IMR-90 (cell line): ENCODE measurements at regions not wholly inside any gene's neighbourhood (a gene's known extent, or its start where the extent isn't known, plus 50 kb on each side); places are given as distances from the start of the nearest gene placed in this dataset.

Experiments
- ATAC-seq: fragments of 200-7000 bp; cut with Tn5 transposase; 2 replicates; pipeline ENCODE4 v1.9.1; 2020; ENCODE audit warnings: low read depth, mild to moderate bottlenecking, moderate library complexity
- BruUV-seq: library from RNA; stranded (reverse); fragments of 400-500 nt; replicated peaks from 2 replicates; lab custom pipeline; 2021; lab: Mats Ljungman, UMichigan
- CTCF ChIA-PET: fragments of 300-600 bp; formaldehyde crosslinking; extraction: SDS; loops from one replicate; lab custom pipeline; 2021; ENCODE audit warnings: antibody characterized with exemption; lab: Yijun Ruan, JAX
- POLR2A ChIA-PET: fragments of 300-600 bp; sonication (Branson Sonifier 250); formaldehyde crosslinking; loops from one replicate; lab custom pipeline; 2022; ENCODE audit warnings: antibody characterized with exemption; ENCODE audit not compliant: unreplicated experiment; lab: Charles Lee
- DNase-seq: peaks from one replicate; pipeline ENCODE4 v3.0.0; 2013
- H2AFZ ChIP-seq: replicated peaks from 2 replicates; pipeline ENCODE3; 2013; ENCODE audit warnings: low read length, mild to moderate bottlenecking; ENCODE audit not compliant: poor library complexity
- H2AK5ac ChIP-seq: 2 replicates; pipeline ENCODE4 v1.6.1; 2013; ENCODE audit warnings: low read depth, low read length, inconsistent platforms
- H2AK9ac ChIP-seq: replicated peaks from 2 replicates; pipeline ENCODE3; 2013; ENCODE audit warnings: mild to moderate bottlenecking, low read depth, low read length, moderate library complexity; ENCODE audit not compliant: poor library complexity
- H2BK120ac ChIP-seq: 2 replicates; pipeline ENCODE4 v1.6.1; 2013; ENCODE audit warnings: low read depth, low read length, inconsistent platforms
- H2BK15ac ChIP-seq: 3 replicates; pipeline ENCODE4 v1.6.1; 2013; ENCODE audit warnings: low read depth, low read length, inconsistent platforms
- H2BK20ac ChIP-seq: 2 replicates; pipeline ENCODE4 v1.6.1; 2013; ENCODE audit warnings: low read depth, mild to moderate bottlenecking, inconsistent platforms, low read length, moderate library complexity
- H2BK5ac ChIP-seq: 2 replicates; pipeline ENCODE4 v1.6.1; 2013; ENCODE audit warnings: mild to moderate bottlenecking, low read depth, low read length, inconsistent platforms; ENCODE audit not compliant: poor library complexity, severe bottlenecking
- H3K14ac ChIP-seq: replicated peaks from 2 replicates; pipeline ENCODE4 v1.6.1; 2013; ENCODE audit warnings: low read depth, low read length, inconsistent platforms
- H3K18ac ChIP-seq: 2 replicates; pipeline ENCODE4 v1.6.1; 2013; ENCODE audit warnings: low read depth, low read length, control low read depth
- H3K23ac ChIP-seq: 2 replicates; pipeline ENCODE4 v1.6.1; 2013; ENCODE audit warnings: low read depth, low read length, inconsistent platforms
- H3K27ac ChIP-seq: 2 replicates; pipeline ENCODE4 v1.5.1; 2013; ENCODE audit warnings: mild to moderate bottlenecking, control low read depth, low read length; ENCODE audit not compliant: insufficient read depth
- H3K27me3 ChIP-seq: 2 replicates; pipeline ENCODE4 v1.6.1; 2013; ENCODE audit warnings: low read length; ENCODE audit not compliant: control insufficient read depth, insufficient read depth
- H3K36me3 ChIP-seq: 2 replicates; pipeline ENCODE4 v1.6.1; 2013; ENCODE audit warnings: low read length, mixed read lengths; ENCODE audit not compliant: control insufficient read depth, insufficient read depth
- H3K4ac ChIP-seq: 2 replicates; pipeline ENCODE4 v1.6.1; 2013; ENCODE audit warnings: low read depth, low read length, inconsistent platforms
- H3K4me1 ChIP-seq: 2 replicates; pipeline ENCODE4 v1.6.1; 2013; ENCODE audit warnings: low read length, mixed read lengths; ENCODE audit not compliant: control insufficient read depth, insufficient read depth
- H3K4me2 ChIP-seq: 2 replicates; pipeline ENCODE4 v1.6.1; 2013; ENCODE audit warnings: low read depth, mild to moderate bottlenecking, control low read depth, low read length, moderate library complexity
- H3K4me3 ChIP-seq: 2 replicates; pipeline ENCODE4 v1.5.1; 2013; ENCODE audit warnings: low read depth, mild to moderate bottlenecking, control low read depth, low read length, moderate library complexity; ENCODE audit not compliant: insufficient read depth
- H3K56ac ChIP-seq: 2 replicates; pipeline ENCODE4 v1.6.1; 2013; ENCODE audit warnings: low read length, inconsistent platforms; ENCODE audit not compliant: insufficient read depth; ENCODE audit errors: extremely low read depth
- H3K79me1 ChIP-seq, 2 experiments: 2 replicates each; pipeline ENCODE4 v1.6.1; 2013; ENCODE audit warnings: low read length in 2 of 2, inconsistent platforms in 1 of 2, low read depth in 1 of 2
- H3K9ac ChIP-seq: 2 replicates; pipeline ENCODE4 v1.6.1; 2013; ENCODE audit warnings: low read depth, low read length, control low read depth
- H3K9me1 ChIP-seq: 2 replicates; pipeline ENCODE4 v1.6.1; 2013; ENCODE audit warnings: low read length, inconsistent platforms; ENCODE audit not compliant: insufficient read depth
- H3K9me3 ChIP-seq: 2 replicates; pipeline ENCODE4 v1.6.1; 2013; ENCODE audit warnings: low read length; ENCODE audit not compliant: control insufficient read depth, insufficient read depth
- H4K20me1 ChIP-seq: 2 replicates; pipeline ENCODE4 v1.6.1; 2013; ENCODE audit warnings: low read length, inconsistent platforms; ENCODE audit not compliant: insufficient read depth
- H4K5ac ChIP-seq: 2 replicates; pipeline ENCODE4 v1.6.1; 2013; ENCODE audit warnings: mild to moderate bottlenecking, low read depth, low read length, control low read depth
- H4K8ac ChIP-seq, 2 experiments: 2 replicates each; pipeline ENCODE4 v1.6.1; 2013; ENCODE audit warnings: low read depth in 2 of 2, low read length in 2 of 2, control low read depth in 1 of 2, inconsistent platforms in 1 of 2
- H4K91ac ChIP-seq: 2 replicates; pipeline ENCODE4 v1.6.1; 2013; ENCODE audit warnings: low read depth, low read length, inconsistent platforms; ENCODE audit not compliant: insufficient read depth
- BHLHE40 ChIP-seq: fragments of 150-350 bp; IDR thresholded peaks from 2 replicates; pipeline ENCODE4 v1.6.1; 2016; ENCODE audit warnings: mild to moderate bottlenecking, low read depth, low read length
- CEBPB ChIP-seq: IDR thresholded peaks from 2 replicates; pipeline ENCODE4 v1.6.1; 2012; ENCODE audit warnings: low read depth, low read length, improper control_type of control experiment
- CHD1 ChIP-seq: IDR thresholded peaks from 2 replicates; pipeline ENCODE4 v1.6.1; 2012; ENCODE audit warnings: low read depth, low read length, improper control_type of control experiment
- FOS ChIP-seq: fragments of 150-350 bp; IDR thresholded peaks from 2 replicates; pipeline ENCODE4 v1.6.1; 2016; ENCODE audit warnings: low read depth, low read length
- MAFK ChIP-seq: IDR thresholded peaks from 2 replicates; pipeline ENCODE4 v1.6.1; 2012; ENCODE audit warnings: low read depth, low read length, improper control_type of control experiment
- MAZ ChIP-seq: IDR thresholded peaks from 2 replicates; pipeline ENCODE4 v1.6.1; 2012; ENCODE audit warnings: low read depth, mild to moderate bottlenecking, low read length, improper control_type of control experiment, moderate library complexity, borderline replicate concordance
- MXI1 ChIP-seq: IDR thresholded peaks from 2 replicates; pipeline ENCODE4 v1.6.1; 2012; ENCODE audit warnings: low read depth, mild to moderate bottlenecking, low read length, moderate library complexity, borderline replicate concordance
- NFE2L2 ChIP-seq: fragments of 150-350 bp; IDR thresholded peaks from 2 replicates; pipeline ENCODE4 v1.6.1; 2016; ENCODE audit warnings: low read depth, mild to moderate bottlenecking, low read length
- POLR2A ChIP-seq: IDR thresholded peaks from 2 replicates; pipeline ENCODE4 v1.6.1; 2012; ENCODE audit warnings: mild to moderate bottlenecking, low read depth, low read length
- RAD21 ChIP-seq: IDR thresholded peaks from 2 replicates; pipeline ENCODE4 v1.6.1; 2012; ENCODE audit warnings: low read length, improper control_type of control experiment
- RCOR1 ChIP-seq: IDR thresholded peaks from 2 replicates; pipeline ENCODE4 v1.6.1; 2012; ENCODE audit warnings: mild to moderate bottlenecking, low read length, improper control_type of control experiment; ENCODE audit not compliant: insufficient replicate concordance
- SMC3 ChIP-seq: fragments of 150-350 bp; IDR thresholded peaks from 2 replicates; pipeline ENCODE4 v1.6.1; 2016; ENCODE audit warnings: low read depth, mild to moderate bottlenecking, antibody characterized with exemption, low read length, moderate library complexity
- USF2 ChIP-seq: fragments of 150-350 bp; IDR thresholded peaks from 2 replicates; pipeline ENCODE4 v1.6.1; 2017; ENCODE audit warnings: mild to moderate bottlenecking, antibody characterized with exemption, low read length, low read depth
- dilution Hi-C: fragments of 300-500 bp; cut with HindIII; formaldehyde crosslinking; loops from one replicate; pipeline ENCODE4 v1.14.3; 2018; ENCODE audit warnings: low sequenced_read_pairs; ENCODE audit not compliant: unreplicated experiment
- in situ Hi-C: fragments of 300-500 bp; cut with MboI; formaldehyde crosslinking; loops from 3 replicates; pipeline ENCODE4 v1.14.3; 2019; ENCODE audit warnings: low sequenced_read_pairs, inconsistent platforms, mixed read lengths
- intact Hi-C: fragments of 100-400 bp; cut with micrococcal nuclease; formaldehyde crosslinking; loops from 2 replicates; pipeline ENCODE4 v1.10.0; 2022
- TF ChIP-seq, protein P1 (sequence below): conservative IDR thresholded peaks from 2 replicates; pipeline ENCODE4 v1.5.1; 2012; ENCODE audit warnings: mild to moderate bottlenecking, low read depth, low read length, improper control_type of control experiment
- TF ChIP-seq, protein P2 (sequence below): fragments of 150-350 bp; IDR thresholded peaks from 2 replicates; pipeline ENCODE4 v1.6.1; 2016; ENCODE audit warnings: low read depth, mild to moderate bottlenecking, low read length, moderate library complexity, borderline replicate concordance

DNA sequence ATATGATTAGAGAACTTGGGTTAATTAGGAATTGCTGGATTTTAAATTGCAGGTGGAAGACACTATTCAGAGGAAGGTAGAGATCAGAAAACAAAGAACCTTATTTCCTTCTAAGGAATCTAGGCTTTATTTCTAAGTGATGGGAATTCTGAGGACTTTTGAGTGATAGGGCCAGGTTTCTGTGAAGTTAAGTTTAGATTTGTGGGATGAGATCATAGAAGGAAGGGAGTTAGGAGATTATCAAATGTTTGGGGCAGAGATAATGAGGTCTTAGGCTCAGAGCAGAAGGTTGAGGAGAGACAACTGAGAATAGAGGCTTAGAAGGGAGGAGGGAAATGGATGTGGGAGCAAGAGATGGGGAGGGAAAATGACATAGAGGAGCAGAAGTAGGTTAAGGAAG, 109.7 kb upstream of the MMS22L start:
- Histone ChIP-seq H4K5ac (no peak overlapping the region), H3K18ac (no peak overlapping the region), H2BK20ac (no peak overlapping the region), H2BK15ac (no peak overlapping the region), H2AK5ac (no peak overlapping the region), H3K23ac (no peak overlapping the region), H4K91ac (no peak overlapping the region), H3K14ac (no peak overlapping the region), H3K4me2 (no peak overlapping the region), H3K4me1 (no peaks in the 10 kb centered on the region), H3K36me3 (no peaks in the 10 kb centered on the region), H2BK120ac (no peak overlapping the region), H3K27ac (no peak overlapping the region), H3K4me3 (no peak overlapping the region), H3K9me1 (no peaks in the 10 kb centered on the region), H4K8ac (no peak overlapping the region), H4K20me1 (no peaks in the 10 kb centered on the region), H3K56ac (no peak overlapping the region), H2AK9ac (no peak overlapping the region), H3K9me3 (no peaks in the 10 kb centered on the region), H3K9ac (no peak overlapping the region), H3K27me3 (peaks cover 3% of the 10 kb centered on the region), H3K79me1 (no peaks in the 10 kb centered on the region), H3K4ac (no peak overlapping the region), H2AFZ (no peak overlapping the region), H2BK5ac (no peak overlapping the region)
- POLR2A ChIA-PET = no interaction called here
- ATAC-seq (no peak), DNase-seq (no peak)
- dilution Hi-C loops = no loop called here
- in situ Hi-C loops = loop anchor here (5.0 to 25.0 kb wide), 2 partner anchors 210 to 330 kb away; no protein-coding TSS in a partner anchor
- TF ChIP-seq, protein P1, sequence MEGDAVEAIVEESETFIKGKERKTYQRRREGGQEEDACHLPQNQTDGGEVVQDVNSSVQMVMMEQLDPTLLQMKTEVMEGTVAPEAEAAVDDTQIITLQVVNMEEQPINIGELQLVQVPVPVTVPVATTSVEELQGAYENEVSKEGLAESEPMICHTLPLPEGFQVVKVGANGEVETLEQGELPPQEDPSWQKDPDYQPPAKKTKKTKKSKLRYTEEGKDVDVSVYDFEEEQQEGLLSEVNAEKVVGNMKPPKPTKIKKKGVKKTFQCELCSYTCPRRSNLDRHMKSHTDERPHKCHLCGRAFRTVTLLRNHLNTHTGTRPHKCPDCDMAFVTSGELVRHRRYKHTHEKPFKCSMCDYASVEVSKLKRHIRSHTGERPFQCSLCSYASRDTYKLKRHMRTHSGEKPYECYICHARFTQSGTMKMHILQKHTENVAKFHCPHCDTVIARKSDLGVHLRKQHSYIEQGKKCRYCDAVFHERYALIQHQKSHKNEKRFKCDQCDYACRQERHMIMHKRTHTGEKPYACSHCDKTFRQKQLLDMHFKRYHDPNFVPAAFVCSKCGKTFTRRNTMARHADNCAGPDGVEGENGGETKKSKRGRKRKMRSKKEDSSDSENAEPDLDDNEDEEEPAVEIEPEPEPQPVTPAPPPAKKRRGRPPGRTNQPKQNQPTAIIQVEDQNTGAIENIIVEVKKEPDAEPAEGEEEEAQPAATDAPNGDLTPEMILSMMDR = no peak
- TF ChIP-seq USF2 = no peak
- no peak for TF ChIP-seq MAZ
- TF ChIP-seq SMC3 = no peak
- TF ChIP-seq, protein P2, sequence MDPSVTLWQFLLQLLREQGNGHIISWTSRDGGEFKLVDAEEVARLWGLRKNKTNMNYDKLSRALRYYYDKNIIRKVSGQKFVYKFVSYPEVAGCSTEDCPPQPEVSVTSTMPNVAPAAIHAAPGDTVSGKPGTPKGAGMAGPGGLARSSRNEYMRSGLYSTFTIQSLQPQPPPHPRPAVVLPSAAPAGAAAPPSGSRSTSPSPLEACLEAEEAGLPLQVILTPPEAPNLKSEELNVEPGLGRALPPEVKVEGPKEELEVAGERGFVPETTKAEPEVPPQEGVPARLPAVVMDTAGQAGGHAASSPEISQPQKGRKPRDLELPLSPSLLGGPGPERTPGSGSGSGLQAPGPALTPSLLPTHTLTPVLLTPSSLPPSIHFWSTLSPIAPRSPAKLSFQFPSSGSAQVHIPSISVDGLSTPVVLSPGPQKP = no peak
- no peak for TF ChIP-seq RCOR1
- TF ChIP-seq RAD21 = no peak
- no peak for TF ChIP-seq FOS
- TF ChIP-seq MAFK = no peak
- TF ChIP-seq BHLHE40 = no peak
- TF ChIP-seq MXI1 = no peak
- no peak for TF ChIP-seq CEBPB
- no peak for TF ChIP-seq POLR2A
- TF ChIP-seq CHD1 = no peak
- TF ChIP-seq NFE2L2 = no peak
- intact Hi-C loops = no loop called here
- BruUV-seq = no TSS peak
- CTCF ChIA-PET = interaction anchor here (0.5 to 2.3 kb wide), 6 partner anchors 178 to 491 kb away, joined by 3 to 9 read pairs (median 4); no protein-coding TSS in a partner anchor
